Stimulated activated CD4-positive, alpha-beta T cell treated with anti-CD3 and anti-CD28 coated beads, Interleukin-12 subunit alpha, Interleukin-12 subunit beta, amount 100 ng/mL, for 48 hours (primary cell): ENCODE measurements at regions not wholly inside any gene's neighbourhood (a gene's known extent, or its start where the extent isn't known, plus 50 kb on each side); places are given as distances from the start of the nearest gene placed in this dataset.
"Not testable (repeated sequence)": the region's sequence is repeated elsewhere in the genome, so short reads cannot be mapped to it uniquely, and the experiment has no call there.

Experiments
- DNase-seq, 3 donors: peaks; one replicate each; pipeline ENCODE4 v3.0.0-alpha.2; 2020; ENCODE audit warnings: low read depth in 2 of 3, low spot score in 1 of 3

DNA sequence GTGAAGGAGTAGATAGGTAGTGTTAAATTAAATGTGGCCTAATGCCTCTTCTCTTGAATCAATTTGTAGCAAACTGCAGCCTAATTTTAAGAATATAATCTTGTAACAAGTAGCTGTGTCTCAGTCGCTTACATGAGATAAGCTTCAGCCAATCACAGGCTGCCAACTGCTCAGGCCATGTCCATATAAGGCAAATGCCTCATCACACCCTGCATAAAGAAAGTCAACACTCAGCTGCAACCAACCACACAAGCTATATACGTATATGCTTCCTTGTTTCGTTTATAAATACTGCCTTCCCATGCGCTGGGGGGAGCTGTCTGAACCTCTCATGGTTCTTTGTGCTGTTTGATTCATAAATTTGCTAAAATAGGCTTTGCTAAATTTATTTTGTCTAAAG, 476.3 kb downstream of the TRIB2 start:
- DNase-seq: no peak

DNA sequence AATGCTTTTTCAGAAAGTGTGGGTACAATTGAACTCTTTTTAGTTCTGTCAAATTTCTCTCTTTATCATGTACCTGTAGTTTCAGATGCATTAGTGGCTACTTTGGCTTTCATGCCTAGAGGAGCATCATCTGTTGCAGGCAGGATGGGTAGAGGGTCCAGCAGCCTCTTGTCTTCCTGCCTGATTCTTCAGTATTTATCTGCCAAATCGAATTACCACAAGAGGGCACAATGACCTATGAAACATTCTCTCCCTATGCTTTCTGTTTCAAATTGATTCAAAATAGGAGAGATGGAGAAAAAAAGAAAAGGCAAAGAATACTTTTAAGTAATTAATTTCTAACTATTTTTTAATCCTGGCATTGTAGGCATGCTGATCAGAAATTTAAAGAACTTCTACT, 477.2 kb downstream of the TRIB2 start:
- DNase-seq: no peak

DNA sequence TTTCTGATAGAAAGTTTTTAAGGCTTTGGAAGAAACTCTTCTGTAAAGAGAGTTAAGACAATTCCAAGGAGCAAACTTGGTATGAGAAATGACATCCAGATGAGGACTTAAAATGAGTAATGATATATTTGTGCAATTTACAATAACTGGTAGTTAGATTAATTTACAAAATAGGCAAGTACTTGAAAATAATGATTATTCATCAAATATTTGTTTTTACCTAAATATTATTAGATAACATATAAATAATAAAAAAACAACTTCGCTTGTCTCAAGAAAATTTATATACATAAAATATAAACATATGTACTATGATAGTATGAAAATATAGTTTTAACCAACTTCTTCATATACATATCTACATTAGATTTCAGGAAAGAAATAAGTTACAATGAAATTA, 478.5 kb downstream of the TRIB2 start:
- DNase-seq: no peak

DNA sequence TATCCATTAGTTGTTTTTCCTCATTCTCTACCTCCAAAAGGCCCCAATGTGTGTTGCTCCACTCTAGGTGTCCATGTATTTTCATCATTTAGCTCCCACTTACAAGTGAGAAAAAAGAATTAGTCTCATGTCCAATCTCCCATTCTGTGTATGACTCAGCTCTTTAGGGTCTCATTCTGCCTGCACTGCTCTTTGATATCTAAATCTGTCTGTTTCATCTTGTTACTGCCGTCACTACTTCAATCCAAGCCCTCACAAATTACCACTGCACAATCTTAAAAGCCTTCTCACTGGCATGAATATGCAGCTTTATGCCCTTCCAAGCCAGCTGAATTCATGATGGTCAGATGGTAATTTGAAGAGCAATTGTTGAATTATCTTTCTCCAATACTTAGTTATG, 480.5 kb downstream of the TRIB2 start:
- DNase-seq: no peak

DNA sequence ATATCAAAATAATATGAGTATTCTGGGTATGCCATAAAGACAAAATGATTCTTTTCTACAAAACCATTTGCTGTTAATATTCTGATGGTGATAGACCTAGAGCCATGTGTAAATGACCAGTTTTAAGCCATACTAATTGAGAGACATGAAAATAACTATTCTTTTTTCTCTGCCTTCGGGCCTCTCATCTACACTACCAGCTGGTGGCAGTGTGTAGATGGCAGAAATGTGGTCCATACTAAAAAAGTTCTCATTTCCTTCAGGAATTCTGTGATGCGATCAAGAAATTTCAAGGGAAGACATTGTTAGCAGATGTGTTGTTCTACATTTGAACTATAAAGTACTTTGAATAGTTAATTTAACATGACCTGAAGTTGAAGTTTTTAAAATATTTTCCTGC, 485.2 kb downstream of the TRIB2 start:
- DNase-seq: no peak

DNA sequence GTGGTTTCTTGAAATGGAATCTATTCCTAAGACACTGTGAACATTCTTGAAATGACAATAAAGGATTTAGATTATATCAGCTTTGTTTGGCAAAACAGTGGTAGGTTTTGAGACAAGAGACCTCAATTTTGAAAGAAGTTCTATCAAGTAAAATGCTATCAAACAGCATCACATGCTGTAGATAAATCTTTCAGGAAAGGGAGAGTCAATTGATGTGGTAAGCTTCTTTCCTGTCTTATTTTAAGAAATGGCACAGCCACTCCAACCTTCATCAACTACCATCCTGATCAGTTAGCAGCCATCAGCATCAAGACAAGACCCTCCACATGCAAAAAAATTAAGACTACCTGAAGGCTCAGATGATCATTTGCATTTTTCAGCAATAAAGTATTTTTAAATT, 495.4 kb downstream of the TRIB2 start:
- DNase-seq: no peak

DNA sequence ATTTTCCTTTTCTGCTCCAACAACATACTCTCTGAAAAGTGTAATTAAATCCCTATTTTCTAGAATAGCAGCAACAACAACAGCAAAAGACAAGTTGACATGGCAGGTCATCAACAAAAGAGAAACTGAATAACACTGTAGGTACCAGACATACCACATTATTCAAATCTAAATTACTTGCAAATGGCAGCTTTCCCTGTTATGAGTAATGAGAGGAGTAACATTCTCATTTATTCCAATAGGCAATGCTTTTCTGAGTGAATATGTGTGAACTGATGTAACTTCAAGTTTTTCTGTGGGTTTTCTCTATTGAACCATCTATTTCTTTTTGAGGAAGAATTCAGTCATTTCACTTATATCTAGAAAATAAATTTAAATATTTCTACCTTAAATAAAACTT, 501.5 kb downstream of the TRIB2 start:
- no peak for DNase-seq

DNA sequence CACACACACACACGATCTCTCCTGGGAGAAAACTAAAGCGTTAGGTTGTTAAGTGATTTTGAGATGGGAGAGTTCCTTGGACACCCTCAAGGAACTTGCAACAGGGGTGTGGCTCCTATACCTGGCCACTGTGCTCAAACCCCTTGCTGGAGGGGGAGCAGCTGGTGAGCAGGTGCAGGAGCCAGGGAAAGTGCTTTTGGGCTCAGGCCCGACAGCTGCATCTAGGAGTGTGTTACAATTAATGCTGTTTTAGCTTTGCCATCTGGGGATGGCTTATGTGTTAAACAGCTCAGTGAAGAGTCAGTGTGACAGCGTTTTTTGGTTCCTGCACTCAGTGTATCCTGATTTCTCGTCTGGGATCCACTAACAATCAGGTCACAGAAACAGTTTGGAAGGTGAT, 510.8 kb downstream of the TRIB2 start:
- no peak for DNase-seq

DNA sequence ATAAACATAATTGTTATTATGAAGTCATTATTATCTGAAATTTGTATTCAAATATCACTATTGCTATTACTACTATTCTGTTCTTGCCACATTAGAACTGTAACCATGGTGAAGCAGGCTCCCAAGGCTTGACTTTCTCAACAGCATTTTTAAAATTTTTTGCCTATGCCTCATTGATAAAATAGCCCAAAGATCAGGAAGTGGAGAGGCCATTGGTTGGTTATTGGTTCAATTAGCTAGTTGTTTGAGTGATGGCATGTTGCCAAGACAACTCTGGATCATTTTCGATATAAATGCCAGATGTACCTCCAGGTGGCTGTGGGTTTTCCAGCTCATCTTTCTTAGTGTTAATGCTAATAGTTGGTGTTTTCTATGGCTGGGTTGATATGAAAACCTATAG, 513.5 kb downstream of the TRIB2 start:
- DNase-seq: no peak

DNA sequence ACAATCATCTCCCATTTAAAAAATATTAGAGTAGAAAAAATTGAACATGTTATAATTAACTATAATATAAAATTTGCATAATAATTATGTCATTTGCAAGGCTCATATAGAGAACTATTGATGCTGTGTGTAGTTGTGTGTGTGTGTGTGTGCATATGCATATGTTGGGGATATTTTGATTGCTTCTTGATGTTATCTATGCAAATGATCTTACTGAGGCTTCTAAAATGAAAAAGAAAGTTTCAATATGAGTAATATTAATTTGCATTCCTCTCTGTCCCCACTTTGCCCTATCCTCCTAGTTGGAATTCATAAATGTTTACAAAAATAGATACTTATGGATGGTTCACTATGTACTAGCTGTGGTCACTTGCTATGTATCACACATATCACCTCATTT, 523.3 kb downstream of the TRIB2 start:
- DNase-seq: no peak

DNA sequence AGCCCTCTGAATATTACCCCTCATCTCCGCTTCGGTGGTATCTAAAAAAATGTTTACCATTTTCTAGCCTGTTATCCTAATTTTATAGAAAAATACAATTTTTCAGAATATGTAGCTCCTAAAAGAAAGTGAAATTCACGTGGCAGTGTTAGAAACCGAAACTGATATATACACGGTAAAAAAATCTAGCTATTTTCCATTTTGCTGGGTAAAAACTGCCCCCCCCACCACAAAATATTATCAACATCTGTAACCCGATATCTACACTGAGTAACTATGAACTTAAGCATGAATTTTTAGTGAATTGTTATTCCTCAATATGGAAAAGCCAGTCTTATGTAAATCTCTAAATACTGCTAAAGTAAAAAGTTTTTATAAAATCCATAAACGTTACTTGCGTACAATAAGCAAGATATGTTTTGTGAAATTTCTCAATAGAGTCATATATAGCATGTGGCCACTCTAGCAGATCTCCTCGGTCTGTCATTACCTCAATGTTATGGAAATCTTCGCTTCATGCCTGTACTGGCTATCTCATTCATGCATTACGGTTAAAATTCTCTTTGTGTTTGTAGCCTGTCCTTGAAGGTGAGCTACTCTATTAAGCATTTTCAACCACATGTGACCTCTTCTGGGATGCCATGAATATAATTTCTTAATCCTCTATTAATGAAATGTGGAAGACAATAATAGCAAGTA, 524.2 kb downstream of the TRIB2 start:
- no peak for DNase-seq

DNA sequence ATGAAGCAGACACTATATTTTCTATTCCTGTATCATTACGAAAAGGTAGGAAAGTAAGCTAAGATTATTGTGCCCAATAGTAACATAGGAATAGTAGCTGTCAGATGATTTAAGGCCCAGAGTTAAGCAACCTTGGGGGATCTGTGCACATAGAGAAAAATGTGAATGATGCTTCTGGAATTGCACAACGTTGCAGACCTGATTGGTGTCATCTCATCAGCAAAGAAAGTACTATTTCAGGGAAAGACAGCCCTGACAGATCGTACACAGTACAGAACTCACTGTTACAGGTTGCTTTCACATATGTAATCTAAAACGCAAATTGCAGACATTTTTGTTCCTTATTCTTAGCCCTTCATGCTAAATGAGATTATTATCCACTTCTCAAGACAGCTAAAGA, 535.9 kb downstream of the TRIB2 start:
- DNase-seq: no peak

DNA sequence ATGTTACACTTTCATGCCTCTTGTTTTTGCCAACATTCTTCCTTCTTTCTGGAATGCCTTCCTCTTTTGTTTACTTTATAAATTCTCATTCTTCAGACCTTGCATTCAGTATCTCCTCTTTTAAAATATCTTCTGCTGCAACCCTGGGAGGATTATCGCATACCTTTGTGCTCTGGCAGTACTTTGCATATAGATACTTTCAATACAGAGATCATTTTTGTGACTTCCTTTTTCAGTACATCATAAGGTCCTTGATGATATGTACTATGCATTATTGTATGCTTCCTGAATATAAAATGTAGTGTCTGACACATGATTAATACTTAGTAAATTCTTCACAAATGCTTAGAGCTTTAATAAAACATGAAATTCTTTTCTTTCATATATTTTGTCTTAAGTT, 538.7 kb downstream of the TRIB2 start:
- DNase-seq: no peak

DNA sequence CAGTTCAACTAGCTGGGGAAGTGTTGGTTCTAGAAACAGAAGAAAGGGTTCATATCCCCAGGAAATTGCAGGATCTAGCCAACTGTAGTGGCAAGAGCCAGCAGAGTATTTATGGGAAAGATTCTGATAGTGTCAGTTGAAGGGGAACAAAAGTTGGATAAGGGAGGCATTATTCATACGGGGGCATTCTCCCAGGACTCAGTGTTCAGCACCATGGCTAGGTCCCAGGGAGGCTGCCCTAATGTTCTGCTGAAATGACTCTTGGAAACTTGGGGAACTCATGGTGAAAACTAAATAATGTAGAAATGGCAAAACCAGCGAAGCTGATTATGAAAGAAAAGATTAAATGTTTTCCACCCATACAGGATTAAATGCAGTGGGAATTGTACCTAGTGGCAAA, 543.7 kb downstream of the TRIB2 start:
- DNase-seq: no peak

DNA sequence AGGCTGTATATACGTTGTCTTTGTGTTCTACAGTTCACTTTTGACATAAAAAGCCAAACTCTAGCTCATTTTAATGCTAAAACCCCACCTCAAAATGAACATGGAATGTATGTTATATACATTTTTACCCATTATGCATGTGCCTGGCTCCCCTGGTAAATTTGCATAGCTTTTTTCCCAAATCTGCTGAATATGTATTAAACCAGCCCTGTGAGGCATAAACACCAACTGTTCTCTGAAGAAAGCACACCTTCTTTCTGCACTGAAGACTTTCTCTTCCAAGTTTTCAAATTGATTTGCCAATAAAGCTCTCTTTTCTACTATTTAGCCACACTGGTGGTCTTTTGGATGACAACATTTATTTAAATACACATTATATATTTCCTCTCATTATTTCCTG, 549.4 kb downstream of the TRIB2 start:
- no peak for DNase-seq

DNA sequence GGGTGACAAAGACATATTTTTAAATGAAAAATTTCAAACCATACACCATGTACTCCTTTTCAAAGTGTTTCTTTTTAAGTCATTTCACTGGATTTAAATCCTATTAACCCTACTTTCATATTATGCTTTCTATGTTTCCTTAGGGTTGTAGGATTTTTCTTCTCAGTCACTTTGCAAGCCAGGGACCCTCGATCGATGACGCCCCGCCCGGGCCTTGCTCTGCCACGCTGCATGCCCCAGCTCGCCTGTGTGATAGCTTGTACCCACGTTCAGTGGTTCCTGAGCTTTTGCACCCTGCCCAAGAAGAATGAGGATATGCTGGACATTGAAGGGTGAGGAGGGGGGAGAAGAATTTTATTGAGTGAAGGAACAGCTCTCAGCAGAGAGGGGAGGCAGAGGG, 568.0 kb downstream of the TRIB2 start:
- no peak for DNase-seq

DNA sequence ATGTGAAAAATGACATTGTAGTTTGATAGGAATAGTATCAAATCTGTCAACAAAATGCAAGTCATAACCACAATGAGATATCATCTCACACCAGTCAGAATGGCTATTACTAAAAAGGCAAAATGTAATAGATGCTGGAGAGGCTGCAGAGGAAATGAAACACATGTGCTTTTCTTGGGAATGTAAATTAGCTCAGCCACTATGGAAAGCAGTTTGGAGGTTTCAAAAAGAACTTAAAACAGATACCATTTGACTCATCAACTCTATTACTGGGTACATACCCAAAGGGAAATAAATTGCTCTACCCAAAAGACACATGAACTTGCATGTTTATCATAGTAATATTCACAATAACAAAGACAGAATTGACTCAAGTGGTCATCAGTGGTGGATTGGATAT, 572.6 kb downstream of the TRIB2 start:
- no peak for DNase-seq

DNA sequence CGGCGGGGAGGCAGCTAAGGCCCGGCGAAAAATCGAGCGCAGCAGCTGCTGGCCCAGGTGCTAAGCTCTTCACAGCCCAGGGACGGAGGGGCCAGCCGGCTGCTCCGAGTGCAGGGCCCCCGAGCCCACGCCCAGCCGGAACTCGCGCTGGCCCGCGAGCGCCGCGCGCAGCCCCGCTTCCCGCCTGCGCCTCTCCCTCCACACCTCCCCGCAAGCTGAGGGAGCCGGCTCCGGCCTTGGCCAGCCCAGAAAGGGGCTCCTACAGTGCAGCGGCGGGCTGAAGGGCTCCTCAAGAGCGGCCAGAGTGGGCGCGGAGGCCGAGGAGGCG, 591.7 kb downstream of the TRIB2 start:
- DNase-seq: not testable (repeated sequence)

DNA sequence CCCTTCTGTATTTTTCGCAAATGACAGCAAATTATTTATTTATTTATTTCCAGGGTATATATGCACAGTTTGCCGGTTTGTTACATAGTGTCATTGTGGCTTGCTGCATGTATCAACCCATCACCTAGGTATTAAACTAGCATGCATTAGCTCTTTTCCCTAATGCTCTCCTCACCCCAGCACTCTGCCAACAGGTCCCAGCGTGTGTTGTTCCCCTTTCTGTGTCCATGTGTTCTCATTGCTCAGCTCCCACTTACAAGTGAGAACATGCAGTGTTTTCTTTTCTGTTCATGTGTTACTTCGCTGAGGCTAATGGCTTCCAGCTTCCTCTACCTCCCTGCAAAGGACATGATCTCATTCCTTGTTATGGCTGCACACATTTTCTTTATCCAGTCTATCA, 592.3 kb downstream of the TRIB2 start:
- DNase-seq: no peak

DNA sequence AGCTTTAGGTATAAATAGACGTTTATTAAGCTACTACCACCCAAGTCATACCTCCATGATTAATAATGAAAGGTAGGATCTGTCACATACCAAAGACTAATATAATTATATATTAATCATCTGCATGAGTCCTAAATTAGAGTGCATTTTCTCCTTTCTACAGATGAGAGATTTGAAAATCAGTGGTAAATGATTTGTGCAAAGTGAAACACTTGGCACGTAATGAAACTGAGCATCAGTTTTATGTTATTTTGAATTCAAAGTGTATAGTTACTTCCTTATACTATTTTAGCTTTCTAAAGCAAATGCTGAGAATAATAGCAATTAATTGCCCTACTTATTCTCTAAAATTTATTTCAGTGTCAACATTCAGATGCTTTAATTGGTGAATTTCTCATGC, 615.3 kb downstream of the TRIB2 start:
- no peak for DNase-seq

DNA sequence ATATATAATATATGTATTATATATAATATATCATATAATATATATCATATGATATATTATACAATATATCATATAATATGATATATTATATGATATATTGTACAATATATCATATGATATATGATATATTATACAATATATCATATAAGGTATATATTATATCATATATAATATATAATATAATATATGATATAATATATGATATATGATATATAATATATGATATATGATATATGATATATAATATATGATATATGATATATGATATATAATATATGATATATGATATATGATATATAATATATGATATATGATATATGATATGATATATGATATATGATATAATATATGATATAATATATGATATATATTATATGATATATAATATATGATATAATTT, 617.3 kb downstream of the TRIB2 start:
- DNase-seq: not testable (repeated sequence)

DNA sequence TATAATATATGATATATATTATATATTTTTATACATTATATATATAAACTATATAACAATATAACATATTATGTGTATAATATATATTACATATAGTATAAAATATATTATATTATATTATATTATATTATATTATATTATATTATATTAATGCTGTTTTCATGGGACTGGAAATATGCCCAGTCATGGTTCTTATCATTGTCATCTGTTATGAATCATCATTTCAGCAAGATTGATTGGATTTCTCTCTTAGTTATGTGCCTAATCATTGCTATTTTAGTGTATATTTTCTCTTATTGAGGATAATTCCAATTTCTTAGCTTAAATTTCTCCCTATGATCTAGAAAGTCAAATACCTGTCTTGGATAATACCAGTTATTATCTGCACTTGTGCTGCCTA, 617.8 kb downstream of the TRIB2 start:
- no peak for DNase-seq

DNA sequence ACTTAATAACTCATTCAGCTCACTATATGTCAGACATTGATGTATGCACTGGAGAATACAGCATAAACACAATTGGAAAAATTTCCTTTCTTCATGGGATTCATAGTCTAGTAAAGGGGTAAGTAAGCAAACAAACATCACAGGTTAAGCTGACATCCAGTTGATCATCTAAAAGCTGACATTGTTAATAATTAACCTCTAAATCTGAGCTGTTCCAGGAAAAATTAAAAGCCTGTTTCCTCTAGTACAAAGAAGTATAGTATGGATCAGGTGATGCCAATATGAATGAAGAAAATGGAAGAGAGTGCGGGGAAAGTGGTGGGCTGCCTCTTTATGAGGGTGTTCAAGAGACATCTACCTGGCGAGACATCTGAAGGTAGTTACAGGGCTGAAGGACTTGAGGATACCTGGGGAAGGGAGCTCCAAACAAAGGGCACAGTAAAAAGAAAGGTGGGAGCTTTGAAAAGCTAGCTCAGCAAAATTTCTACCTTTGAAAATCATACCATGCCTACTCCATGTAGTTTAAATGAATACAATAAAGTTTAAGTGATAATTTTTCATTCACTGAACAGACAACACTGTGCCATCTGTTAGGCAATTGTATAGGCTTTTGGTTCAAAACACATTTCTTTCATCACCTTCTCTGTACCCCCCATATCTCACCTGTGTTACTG, 619.3 kb downstream of the TRIB2 start:
- no peak for DNase-seq
